ENCODE measurements at regions not wholly inside any gene's neighbourhood (a gene's known extent, or its start where the extent isn't known, plus 50 kb on each side); places are given as distances from the start of the nearest gene placed in this dataset.

DNA sequence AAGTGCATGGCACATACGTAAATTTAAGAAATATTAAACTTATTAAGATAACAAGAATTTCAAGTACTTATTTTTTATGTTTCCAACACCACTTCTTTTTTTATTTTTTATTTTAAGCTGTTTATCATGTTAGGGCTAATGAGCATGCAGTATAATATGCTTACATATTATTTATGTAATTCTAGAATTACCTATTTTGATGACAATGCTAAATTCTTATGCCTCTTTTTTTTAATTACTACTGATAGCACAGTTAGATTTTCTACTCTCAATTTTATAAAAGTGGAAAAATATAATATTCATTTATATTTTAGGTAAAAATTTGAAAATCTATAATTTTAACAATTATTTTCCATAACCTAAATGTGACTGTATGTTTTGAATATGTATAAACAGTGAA is 713.0 kb downstream of the MRPL39 start:
- DNase-seq (ENCODE audit: low spot score): no peak

DNA sequence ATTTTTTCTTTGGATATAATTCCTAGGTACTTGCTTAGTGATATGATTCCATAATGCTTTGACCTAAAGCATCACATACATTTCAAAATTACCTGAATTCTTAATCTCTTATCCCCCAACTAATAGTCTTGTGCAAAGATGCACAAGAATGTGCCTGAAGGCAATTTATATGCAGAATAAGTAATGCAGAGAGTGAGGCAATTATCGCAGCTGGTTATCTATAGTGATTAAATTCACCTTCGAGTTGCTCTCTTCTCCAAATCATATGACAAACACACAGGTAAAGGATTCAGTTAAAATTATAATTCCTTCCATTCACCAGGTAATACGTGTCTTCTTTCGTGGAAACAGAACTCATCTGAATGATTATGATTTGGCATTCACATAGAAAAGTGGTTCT is 717.3 kb downstream of the MRPL39 start:
- DNase-seq (ENCODE audit: low spot score): no peak

DNA sequence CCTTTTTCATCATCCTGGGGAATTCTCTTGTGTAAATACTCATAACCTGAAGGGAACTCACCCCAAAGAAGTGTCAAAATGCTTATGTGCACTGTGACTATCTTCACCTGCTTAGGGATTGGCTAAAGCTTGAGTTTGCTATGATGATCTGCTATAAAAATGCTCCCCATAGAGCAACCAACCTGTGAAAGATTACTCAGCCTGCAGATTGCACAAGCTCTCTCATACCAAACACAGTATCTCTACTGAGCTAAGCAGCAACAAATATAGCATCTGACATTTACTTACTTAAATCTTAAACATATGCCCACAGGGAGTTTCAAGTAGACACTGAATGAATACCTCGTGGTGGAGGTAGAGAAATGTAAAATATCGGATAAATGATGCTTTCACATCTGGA is 725.8 kb downstream of the MRPL39 start:
- no peak for DNase-seq (ENCODE audit: low spot score)

DNA sequence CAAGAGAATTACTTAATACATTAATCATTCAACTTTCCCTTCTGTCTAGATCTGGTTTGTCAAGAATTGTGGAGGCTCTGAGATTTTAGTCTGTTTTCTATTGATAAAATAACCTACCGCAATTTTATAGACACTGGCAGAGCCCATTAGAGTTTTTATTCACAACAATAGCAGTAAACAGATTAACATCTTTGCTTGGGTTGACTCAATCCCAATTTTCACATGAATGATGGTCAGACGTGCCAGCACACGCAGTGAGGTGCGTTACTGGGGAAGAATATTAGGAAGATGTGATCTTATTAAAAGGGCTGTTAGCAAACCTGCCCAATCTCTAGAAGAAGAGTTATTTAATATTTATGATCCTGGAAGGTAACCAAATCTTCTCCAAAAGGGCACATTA is 736.6 kb downstream of the MRPL39 start:
- DNase-seq (ENCODE audit: low spot score): no peak

DNA sequence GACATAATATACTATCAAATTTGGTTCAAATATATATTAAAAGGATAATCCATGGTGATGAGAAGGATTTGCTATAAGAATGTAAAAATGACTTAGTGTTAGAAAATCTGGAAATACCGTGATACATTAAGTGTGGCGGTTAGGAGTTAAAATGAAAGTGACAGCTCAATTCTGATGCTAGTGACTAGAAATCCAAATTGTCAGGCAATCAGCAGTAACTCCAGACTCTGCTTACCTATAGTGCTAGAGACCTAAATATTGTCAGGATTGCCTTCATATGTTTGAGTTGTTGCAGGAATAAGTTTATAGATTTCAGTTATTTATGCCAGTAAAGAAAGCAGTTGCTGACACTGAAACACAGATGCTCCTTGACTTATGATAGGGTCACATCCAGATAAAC is 737.4 kb downstream of the MRPL39 start:
- no peak for DNase-seq (ENCODE audit: low spot score)

DNA sequence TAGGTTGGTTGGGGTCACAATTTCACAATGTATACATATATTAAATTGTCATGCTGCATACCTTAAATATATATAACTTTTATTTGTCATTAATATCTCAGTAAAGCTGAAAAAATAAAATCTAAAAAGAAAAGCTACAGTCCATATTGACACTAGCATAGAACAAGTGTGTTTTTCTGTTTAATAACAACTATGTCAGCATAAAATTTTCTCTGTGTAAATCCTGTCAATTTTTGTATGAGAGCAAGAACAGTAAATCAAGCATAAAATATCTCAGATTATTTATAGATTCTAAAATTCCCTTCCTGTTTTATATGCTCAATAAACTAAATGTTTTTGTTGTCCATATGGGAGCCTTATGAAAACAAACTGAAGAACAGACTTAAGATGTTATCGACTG is 739.2 kb downstream of the MRPL39 start:
- DNase-seq (ENCODE audit: low spot score): no peak

DNA sequence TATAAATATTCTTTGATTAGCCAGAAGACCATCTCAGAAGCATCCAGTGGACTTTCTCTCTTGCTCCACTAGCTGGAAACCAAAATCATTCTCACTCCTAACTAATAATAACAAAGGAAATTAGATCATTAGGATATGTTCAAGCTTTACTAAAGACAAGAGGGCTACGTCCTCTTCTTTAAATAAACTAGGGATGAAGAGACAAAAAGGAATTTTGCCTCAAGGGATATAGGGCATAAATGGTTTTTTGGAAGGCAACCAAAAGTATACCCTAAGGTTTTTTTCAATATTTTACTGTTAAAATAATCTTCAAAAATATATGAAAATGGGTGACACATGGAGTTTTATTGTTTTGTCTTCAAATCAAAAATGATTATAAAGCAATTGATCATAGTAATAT is 745.8 kb downstream of the MRPL39 start:
- no peak for DNase-seq (ENCODE audit: low spot score)

DNA sequence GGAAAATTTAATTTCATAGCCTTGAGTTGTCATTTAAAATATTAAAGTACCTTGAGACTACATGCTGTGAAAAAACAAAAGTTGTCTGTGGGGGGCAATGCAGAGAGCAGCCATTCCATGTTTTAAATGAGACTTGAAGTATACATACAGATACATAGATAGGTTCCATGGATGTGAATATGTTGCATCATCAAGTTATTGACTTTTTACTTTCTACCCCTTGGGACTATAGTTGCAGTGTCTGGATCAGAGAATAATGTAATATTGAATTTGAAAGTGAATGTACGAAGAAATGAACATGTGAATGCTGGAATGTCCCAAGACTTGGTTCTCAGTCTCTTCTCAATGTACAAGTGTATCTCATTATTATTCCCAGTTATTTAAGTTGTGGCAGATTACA is 751.0 kb downstream of the MRPL39 start:
- no peak for DNase-seq (ENCODE audit: low spot score)

DNA sequence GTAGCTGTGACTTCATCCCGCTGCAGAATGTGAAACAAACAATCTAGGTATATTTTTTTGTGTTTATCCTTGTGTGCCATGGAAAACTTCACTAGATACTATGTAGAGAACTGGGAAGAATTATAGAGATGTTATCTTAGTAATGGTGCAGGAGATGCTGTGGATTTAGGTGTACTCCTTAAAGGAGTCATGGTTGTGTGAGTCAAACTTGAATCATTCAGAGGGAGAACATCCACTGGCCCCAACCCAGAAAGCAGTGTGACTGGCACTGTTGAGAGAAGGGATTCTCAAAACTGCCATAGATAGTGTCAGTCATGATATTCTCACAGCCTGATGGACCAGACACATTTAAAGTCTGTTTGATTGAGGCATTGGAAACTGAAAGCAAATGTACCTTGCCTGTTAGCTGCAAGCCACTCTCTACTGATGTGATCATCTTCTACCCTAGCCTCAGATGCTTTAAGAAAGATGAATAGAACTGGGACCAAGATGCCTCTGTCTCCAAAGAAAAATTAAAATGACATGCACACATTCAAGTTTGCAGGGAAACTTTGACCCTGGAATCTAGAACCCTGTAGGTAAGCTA is 754.6 kb downstream of the MRPL39 start:
- no peak for DNase-seq (ENCODE audit: low spot score)

DNA sequence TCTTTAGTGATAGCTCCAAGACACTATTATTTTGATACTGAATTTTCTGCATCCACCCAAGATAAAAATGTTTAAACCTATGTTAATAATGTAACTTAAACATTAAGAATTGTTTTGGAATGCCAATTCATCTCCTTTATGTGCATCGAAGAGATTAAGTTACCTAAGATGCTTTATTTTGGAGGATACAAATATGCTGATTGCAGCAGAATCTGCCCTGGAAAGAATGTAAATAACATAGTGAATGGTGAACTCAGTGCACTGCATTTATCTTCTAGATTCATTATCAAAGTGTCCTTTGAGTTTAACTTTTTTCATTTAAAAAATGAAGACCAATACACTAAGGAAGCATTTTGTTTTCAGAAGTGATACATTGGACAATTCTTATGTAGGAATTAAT is 757.2 kb downstream of the MRPL39 start:
- DNase-seq (ENCODE audit: low spot score): no peak

DNA sequence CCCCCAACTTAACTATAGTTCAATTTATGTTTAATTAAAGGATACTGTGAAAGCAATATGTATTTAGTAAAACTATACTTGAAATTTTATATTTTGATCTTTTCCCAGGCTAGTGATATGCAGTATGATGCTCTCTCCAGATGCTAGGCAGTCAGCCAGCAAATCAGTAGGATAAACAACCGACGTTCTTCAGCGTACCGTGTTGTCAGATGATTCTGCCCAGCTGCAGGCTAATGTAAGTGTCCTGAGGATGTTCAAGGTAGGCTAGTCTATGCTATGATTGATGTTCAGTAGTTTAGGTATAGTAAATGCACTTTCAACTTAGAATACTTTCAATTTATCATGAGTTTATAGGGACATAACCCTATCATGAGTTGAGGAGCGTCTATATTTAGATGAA is 762.6 kb downstream of the MRPL39 start:
- no peak for DNase-seq (ENCODE audit: low spot score)

DNA sequence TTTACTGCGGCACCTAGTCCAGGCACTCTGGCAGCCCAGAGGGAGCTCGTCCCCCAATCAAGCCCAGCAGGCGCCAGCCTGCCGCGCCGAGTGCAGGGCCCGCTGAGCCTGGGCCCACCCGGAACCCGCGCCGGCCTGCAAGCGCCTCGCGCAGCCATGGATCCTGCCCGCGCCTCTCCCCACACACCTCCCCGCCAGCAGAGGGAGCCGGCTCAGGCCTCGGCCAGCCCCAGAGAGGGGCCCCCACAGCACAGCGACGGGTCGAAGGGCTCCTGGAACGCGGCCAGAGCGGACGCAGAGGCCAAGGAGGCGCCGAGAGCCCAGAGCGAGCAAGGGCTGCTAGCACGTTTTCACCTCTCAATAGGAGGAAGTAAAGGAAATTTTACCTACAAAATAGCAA is 767.0 kb downstream of the MRPL39 start:
- DNase-seq (ENCODE audit: low spot score): no peak

DNA sequence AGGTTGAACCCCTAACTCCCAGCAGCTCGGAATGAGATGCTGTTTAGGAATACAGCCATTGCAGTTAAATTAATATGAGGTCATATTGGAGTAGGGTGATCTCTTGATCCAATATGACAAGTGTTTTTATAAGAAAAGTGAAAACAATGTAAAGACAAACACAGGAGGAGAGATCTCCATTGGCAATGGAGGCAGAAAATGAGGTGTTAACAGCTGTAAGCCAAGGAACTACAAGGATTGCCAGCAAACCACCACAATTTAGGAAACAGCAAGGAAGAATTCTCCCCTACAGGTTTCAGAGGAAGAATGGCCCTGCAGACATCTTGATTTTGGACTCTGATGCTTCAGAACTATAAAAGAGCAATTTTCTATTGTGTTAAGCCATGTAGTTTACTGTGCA is 774.3 kb downstream of the MRPL39 start:
- no peak for DNase-seq (ENCODE audit: low spot score)

DNA sequence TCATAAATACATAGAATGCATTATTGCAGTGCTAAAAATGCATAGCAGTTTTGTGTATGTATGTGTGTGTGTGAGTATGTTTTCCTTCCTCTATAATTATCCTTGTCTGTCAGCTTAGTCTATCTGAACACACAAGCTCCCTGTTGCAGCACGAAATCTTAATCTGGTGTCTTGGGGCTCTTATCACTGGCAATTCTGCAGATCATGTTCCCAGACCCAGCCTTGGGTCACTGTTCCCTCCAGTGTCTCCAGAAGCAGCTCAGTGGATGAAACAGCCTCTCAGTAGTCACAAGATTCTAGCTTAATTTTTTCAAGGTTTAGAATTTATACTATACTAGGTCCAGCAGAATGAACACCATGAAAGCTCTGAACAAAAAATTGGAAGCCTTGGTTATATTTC is 777.9 kb downstream of the MRPL39 start:
- no peak for DNase-seq (ENCODE audit: low spot score)

DNA sequence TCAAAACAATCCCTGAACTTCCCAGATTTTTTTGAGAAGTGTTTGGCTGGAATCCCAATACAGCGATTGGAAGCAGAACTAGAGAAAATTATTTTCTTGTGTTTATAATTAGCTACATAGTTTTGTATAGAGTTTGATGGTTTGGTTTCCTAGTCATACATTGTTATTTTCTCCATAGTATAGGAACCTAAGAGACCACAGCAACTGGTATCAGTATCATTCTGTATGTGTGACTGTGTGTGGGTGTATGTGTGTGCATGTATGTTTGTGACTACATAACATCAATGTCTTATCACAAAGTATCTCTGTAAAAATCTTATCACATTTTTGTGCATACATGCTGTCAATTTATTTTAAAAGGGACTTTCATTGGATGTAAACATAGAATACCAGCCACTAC is 780.5 kb downstream of the MRPL39 start:
- no peak for DNase-seq (ENCODE audit: low spot score)

DNA sequence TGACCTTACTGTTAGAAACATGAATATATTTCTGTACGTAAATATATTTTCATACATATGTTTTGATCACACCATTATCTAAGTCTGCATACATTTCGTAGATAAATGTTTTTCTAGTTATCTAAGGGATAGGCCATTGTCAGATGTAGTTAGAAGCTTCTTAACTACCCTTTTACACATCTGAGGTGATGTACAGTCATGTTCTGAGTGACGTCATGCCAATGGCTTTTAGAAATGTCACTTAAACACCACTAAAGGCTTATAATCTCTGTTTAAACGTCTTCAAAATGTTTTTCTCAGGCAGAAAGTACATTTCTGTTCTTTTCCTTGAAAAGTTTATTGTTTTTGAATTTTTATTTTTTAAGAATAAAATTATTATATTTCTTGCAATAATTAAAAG is 781.9 kb downstream of the MRPL39 start:
- DNase-seq (ENCODE audit: low spot score): no peak

DNA sequence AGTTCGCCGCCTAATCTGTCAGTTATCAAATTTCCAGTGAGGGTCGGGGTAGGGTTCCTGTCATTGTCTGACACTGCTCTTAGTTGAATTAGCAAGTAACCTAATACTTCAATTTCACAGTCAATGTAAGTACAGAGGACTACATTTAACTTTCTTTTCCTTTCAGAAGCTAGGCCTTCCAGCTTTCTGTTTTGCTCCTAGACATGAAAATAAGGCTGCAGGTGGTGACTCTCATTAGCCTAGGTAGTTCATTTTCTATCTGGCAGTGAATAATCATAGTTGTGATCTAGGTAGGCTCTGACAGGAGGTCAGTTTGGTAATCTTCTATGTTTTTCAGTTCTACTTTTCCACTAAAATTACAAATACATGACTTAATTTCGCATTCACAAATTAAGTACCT is 783.1 kb downstream of the MRPL39 start:
- no peak for DNase-seq (ENCODE audit: low spot score)

DNA sequence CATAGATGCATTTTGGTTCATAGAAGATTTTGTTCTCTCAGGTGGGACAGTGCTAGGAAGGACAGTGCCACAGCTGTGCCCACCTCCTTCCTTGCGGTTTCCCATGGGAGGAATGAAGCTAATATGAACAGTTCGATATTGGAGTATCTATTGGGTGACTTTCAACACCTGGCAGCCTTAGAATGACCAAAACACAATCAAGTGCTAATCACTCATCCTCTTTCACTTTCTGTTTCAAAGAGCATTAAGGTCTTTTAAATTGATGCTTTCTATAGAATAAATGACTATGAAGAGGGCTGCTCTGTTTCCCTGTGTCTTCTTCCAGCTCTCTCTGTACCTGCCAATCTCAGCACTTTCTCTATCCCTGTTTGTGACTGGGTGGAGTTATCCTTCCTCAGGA is 784.0 kb downstream of the MRPL39 start:
- no peak for DNase-seq (ENCODE audit: low spot score)

DNA sequence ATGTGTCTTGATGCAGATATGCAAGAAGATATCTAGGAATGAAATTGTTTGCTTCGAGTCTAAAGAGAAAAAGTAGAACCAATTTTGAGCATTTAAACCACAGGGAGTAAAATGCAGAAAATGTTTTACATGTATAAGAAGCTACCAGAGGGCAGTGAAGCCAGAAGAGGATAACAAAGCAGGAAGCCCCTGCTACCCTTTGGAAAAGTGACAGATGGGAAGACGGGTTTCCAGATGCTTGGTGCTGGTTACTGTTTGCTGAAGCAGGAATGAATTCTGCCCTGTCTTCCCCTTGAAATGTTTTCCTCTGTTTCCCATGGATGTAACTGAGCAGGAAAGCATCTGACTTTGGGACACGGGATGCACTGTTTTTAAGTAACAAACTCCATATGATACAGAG is 822.2 kb downstream of the MRPL39 start:
- no peak for DNase-seq (ENCODE audit: low spot score)

DNA sequence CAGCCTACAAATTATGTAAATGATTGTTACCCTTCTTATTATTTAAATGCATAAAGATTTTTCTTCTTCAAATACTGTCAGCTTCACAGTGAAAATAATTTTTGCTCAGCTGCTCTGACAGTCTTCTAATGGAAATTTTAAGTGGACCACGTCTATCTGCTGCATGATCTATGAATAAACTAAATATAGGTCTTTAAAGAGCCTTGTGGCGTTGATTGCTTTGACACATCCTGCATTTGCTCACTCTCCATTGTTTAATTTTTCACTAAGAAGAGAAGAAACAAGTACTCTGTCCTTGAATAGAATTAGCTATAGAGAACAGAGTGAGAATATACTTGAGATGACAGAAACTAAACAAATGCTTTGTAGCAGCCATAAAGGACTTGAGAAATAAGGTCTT is 826.1 kb downstream of the MRPL39 start:
- DNase-seq (ENCODE audit: low spot score): no peak

DNA sequence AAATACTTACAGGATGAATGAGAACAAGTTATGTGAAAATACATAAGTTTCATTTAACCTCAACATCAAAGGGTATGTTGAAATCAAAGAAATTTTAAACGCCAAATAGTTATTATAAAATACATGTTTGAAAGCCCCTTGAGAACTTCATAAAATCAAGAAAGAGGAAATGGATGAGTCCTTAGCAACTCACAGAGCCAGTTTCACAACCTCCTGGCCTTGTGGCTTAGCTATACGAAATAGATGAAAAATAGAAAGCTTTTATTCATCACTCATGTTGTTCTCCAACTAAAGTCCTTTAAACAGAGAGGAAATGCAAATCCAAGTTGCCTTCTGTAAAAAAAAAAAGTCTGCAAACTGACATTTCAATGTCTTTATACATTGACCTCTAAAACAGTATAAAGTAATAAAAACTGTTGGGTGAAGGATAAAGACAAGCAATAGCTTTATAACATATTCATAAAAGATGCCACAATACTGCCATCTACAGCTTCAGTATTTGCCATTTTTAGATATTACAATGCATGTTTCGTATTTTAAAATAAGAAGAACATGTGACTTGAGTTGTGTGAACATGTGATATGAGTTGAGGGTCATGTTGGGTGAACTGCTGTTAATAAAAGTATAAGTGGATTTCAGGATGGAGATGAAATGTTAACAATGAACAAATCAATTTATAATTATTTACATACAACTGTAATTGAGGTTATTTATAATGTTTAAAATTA is 847.8 kb downstream of the MRPL39 start:
- DNase-seq (ENCODE audit: low spot score): no peak

DNA sequence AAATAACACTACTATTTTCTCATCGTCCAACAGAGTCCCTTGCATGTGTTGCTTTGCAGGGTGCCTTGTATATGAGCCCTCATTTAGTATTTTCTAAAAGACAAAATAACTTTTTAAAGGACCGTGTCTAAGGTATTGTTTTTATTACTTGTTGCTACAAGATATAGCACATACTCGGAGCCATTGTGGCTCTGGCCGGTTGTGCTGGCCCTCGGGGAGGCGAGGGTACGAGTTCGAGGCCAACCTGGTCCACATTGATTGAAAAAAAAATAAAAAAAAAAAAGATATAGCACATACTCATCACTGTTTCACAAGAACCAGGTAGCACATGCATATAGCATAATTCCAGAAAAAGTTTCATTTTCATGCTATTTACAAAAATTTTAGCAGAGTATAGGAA is 869.2 kb downstream of the MRPL39 start:
- no peak for DNase-seq (ENCODE audit: low spot score)

DNA sequence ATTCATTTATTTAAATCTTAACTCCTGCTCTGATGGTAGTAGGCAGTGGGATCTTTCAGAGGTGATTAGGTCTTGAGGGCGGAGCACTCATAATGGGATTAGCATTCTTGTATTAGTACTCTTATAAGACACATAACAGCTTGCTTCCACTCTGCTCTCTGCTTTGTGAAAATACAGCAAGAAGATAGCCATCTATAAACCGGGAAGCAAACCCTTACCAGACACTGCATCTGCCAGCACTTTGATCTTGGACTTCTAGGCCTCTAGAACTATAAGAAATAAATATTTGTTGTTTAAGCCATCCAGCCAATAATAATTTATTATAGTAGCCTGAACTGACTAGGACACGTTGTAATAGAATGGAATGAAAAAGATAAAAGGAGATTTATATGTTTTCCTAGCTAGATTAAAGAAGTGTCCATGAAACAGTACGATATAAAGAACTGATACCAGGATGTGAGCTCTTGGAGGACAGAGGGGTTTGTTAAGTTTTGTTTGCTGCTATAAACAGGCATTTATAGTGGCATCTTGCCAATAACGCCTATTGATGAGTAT is 869.9 kb downstream of the MRPL39 start:
- DNase-seq (ENCODE audit: low spot score): no peak

DNA sequence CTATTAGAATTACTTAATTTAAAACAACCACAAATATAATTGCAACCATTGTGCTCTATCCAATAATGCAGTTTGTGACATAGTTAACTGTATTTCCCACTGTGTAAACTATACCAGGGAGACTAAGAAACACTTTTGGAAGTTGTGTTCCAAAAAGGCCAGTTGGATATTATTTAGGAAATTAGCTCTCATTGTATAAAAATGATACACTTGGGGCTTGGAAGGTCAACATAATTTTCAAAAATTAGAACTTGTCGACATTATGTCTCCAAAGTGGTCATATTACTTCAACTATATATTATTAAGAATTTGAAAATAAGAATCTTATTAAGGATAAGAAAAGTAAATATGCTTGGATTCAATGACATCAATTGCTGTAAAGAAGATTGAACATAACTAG is 876.6 kb downstream of the MRPL39 start:
- DNase-seq (ENCODE audit: low spot score): no peak

Measured in left forelimb (tissue), 1 donor.